DMS153 (cell line): ENCODE measurements at regions not wholly inside any gene's neighbourhood (a gene's known extent, or its start where the extent isn't known, plus 50 kb on each side); places are given as distances from the start of the nearest gene placed in this dataset.

Source experiments
- DNase-seq: peaks from one replicate; lab custom pipeline; 2025; lab: John Stamatoyannopoulos, UW

DNA sequence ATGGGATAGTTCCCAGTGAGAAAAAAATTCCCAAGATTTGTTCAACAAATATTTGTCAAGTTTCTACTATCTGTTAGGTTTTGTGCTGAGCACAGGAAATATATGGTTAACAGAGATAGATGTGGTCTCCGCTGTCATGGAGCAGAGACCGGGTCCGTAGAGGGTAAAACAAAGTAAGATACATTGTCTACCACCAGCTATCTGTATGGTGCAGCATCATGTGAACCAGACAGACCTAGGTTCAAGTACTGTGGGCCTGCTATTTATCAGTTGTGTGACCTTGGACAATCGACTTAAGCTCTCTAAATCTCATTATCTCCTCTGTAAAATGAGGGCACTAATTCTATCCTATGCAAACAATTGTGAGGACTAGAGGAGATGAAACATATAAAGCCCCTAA is 109.8 kb downstream of the DUSP10 start:
- DNase-seq = no peak

- DNase-seq = no peak
These were observed 108.0 kb downstream of the DUSP10 start for GRCh38 chr1:221633841-221634409.

- DNase-seq = no peak
These were observed 107.3 kb downstream of the DUSP10 start for GRCh38 chr1:221634606-221635005.

DNA sequence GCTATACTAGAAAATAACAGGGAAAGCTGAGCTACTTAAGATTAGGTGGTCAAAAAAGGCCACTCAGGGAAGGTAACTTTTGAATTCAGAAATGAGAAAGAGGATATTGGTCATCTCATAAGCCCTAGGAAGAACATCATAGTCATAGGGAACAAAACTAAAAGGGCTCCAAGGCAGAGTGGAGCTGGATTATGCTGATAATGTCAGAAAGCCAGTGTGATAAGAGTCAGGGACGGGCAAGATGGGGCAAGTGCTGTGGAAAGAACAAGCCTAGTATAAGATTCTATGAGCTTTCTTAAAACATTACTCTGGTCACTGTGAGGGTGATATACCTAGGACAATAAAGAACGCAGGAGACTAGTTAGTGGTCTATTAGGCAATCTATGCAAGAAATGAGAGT is 106.6 kb downstream of the DUSP10 start:
- no peak for DNase-seq

DNA sequence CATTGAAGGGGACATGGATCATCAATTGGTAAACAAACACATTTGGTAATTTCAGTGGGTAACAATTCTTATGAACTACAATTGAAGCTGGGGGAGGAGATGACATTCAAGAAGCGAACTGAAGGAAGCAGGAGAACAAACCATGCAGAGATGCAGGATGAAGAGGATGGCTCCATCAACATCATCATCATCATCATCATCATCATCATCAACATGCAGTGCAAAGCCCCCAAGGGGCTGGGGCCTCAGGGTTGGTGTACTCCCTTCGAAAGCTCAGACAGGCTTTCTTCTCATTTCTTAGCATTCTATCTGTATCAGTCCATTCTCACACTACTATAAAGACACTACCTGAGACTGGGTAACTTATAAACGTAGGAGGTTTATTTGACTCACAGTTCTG is 105.8 kb downstream of the DUSP10 start:
- no peak for DNase-seq

DNA sequence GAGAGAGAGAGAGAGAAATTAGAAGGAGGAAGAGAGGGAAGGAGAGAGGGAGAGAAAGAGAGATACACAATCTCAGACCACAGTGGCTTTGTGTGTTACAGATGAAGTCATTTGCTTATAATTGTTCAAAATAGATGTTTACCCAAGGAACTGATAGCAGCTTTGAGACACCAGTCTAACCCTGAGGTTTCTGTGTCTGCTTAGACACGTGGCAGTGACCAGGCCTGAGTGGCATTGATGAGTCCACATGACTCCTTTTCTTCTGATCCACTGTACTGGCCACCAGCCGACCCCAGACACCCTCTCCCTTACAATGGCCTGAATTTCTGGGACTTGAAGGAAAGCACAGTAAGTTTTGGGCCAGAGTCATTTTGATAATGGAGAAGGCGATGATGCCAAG is 104.9 kb downstream of the DUSP10 start:
- DNase-seq = no peak

- no peak for DNase-seq
These were observed 104.2 kb downstream of the DUSP10 start for GRCh38 chr1:221637641-221638041.

GRCh38 chr1:221638595-221638994 is 103.3 kb downstream of the DUSP10 start:
- no peak for DNase-seq

DNA sequence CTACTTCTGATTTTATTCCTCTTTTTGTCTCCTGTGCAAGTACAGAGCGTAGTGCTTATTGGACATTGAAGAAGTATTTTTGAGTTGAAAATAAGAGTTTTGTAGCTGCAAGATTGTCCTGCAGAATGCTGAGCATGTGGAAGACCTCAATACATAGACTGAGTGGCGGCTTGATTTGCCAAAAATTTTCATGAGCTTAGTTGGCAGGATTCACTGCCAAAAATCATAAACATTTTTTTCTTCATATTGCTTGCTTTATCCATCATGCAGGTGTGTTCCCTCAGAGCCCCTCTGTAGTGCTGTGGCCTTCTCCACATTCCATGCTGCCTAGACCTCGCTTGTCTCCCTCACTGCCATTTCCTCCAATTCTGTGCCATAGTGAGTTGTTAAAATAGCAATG is 100.1 kb downstream of the DUSP10 start:
- DNase-seq = no peak

DNA sequence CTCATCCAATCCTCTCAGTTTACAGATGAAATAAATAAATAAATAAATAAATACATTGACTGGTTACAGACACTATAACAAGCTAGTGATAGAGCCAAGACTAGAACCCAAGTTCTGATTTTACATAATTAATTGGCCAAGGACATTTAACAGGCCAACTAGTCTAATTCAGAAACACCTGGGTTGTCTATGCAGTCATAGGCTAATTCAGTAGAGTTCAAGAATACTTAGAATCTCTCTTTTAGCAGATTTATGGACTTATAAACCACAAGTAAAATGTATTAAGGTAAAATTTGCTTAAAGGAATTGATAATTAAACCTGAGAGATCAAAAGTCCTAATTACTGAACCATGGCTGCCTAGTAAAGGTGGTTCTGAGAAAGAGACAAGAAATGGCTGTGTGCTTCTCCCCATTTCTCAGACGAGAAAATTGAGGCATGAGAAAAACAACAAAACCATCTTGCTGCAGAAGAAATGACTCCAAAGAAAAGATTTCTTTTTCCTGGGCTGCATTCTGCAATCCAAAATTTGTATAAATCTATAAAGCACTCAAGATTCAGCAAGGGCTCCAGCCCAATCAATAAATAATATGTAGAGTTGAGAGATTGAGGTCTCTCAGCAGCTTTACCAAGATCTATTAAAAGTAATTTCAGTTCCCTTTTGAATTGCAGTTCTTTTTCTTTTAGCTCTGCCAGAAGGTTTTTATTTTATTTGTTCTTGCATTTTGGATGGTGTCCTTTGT is 98.3 kb downstream of the DUSP10 start:
- no peak for DNase-seq

DNA sequence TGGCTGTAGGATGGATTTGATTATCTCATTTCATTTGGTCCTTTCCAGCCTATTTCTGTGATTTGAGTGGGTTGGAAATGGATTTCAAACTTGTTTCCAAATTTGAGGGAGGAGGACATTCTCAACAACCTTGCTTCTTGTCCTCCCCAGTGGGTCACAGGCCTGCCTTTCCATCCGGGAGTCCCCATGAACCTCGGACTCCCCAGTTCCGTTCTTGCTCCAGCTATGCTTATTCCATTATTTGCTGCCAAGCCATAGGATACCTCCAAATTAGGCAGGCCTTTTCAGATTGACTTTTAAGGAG is 97.8 kb downstream of the DUSP10 start:
- DNase-seq = no peak

DNA sequence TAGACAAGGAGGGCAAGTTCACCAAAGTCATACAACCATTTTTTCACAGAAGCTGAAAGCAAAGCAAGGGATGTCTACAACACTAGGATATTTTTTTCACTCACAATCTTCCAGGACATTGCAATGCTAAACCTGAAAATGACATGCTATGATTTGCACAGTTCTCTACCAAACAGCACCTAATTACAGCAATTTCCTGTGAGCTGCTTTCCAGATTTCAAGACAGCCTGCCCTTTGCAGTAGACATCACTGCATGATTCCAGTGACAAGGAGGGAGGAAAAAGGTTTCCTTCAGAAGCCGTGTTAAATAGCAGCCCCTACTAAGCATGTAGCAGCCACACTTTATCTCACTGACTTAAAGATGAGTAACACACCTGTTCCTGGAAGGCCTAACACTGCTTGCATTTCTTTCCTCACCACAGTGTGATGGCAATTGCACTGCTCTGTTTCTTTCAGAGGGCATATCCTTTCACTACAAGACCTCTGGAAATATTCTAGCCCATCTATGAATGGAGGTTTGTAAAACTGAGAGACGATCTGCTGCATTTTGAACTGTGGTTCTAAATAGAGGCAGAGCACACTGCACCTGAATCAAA is 97.1 kb downstream of the DUSP10 start:
- no peak for DNase-seq

GRCh38 chr1:221648201-221648600 is 93.7 kb downstream of the DUSP10 start:
- DNase-seq = no peak
